AG04449 (cell line): ENCODE measurements at regions not wholly inside any gene's neighbourhood (a gene's known extent, or its start where the extent isn't known, plus 50 kb on each side); places are given as distances from the start of the nearest gene placed in this dataset.

Experiments
- CTCF ChIA-PET: fragments of 350-600 bp; formaldehyde crosslinking; extraction: SDS; loops from one replicate; lab custom pipeline; 2021; ENCODE audit warnings: antibody characterized with exemption; lab: Yijun Ruan, JAX
- POLR2A ChIA-PET: fragments of 400-600, 350-600 bp; formaldehyde crosslinking; extraction: SDS; loops from one replicate; lab custom pipeline; 2020; ENCODE audit warnings: antibody characterized with exemption, inconsistent platforms; lab: Yijun Ruan, JAX
- DNase-seq: peaks from one replicate; pipeline ENCODE4 v3.0.0-alpha.2; 2010; ENCODE audit warnings: low read depth, low spot score
- H3K4me3 ChIP-seq: 2 replicates; pipeline ENCODE4 v1.5.1; 2011; ENCODE audit warnings: low read depth, mild to moderate bottlenecking, control low read depth, low read length
- CTCF ChIP-seq: IDR thresholded peaks from one replicate; pipeline ENCODE4 v1.5.1; 2011; ENCODE audit warnings: mild to moderate bottlenecking, moderate library complexity, low read length, control low read depth, inconsistent platforms; ENCODE audit not compliant: insufficient read depth; ENCODE audit errors: missing control alignments

DNA sequence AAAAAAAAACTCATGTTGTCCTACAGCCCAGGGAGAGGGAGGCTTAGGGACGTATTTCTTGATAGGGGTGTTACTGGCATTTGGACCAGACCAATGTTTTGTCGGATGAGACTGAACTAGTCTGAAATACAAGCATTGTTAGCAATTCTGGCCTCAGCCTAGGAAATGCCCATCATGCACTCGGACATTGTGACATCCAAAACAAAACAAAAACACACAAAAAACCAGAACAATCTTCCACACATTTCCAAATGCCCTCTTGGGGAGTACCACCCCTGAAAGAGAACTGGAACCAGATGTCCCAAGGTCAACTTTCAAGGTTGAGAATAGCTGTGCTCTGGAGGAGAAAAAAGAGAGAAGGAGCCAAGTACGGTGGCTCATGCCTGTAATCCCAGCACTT, 299.1 kb upstream of the JARID2 start:
- POLR2A ChIA-PET, result no interaction called here
- DNase-seq, result no peak

DNA sequence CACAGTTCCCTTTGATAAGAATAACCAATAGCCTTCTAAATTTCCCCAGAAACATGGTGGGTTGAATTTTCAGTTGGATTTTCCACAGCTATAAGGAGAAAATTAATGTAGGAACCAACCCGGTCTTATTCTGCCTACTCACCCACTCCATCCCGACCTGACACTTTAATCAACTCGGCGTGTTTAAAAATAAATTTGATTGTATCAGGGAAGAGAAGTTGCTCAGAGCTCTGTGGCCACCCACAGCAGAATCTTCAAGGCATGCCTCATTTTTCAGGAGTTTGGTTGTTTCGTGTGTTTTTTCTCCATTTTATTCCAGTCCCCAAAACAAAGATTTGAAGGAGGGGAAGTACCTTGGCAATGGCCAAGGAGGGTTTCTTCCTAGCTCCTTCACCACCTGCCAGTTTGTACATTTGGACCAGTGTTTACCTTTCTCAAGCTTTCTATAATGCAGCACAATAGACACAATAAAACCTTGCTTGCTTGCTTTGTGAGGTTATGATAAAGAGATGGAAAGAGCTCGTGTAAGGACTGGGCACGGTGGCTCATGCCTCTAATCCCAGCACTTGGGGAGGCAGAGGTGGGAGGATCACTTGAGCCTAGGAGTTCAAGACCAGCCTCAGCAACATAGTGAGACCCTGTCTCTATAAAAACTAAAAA, 297.2 kb upstream of the JARID2 start:
- DNase-seq, result no peak
- TF ChIP-seq CTCF, result no peak
- POLR2A ChIA-PET, result no interaction called here
- H3K4me3 ChIP-seq, result no peak overlapping the region
- CTCF ChIA-PET, result interaction anchor here (0.7 kb wide), 1 partner anchor 997 kb away, joined by 3 read pairs; no protein-coding TSS in a partner anchor

More for the DNA sequence above, 299.1 kb upstream of the JARID2 start:
- CTCF ChIA-PET, result interaction anchor here (0.7 kb wide), 1 partner anchor 11 kb away, joined by 4 read pairs; no protein-coding TSS in a partner anchor
- no peak for TF ChIP-seq CTCF
- H3K4me3 ChIP-seq, result no peak overlapping the region

DNA sequence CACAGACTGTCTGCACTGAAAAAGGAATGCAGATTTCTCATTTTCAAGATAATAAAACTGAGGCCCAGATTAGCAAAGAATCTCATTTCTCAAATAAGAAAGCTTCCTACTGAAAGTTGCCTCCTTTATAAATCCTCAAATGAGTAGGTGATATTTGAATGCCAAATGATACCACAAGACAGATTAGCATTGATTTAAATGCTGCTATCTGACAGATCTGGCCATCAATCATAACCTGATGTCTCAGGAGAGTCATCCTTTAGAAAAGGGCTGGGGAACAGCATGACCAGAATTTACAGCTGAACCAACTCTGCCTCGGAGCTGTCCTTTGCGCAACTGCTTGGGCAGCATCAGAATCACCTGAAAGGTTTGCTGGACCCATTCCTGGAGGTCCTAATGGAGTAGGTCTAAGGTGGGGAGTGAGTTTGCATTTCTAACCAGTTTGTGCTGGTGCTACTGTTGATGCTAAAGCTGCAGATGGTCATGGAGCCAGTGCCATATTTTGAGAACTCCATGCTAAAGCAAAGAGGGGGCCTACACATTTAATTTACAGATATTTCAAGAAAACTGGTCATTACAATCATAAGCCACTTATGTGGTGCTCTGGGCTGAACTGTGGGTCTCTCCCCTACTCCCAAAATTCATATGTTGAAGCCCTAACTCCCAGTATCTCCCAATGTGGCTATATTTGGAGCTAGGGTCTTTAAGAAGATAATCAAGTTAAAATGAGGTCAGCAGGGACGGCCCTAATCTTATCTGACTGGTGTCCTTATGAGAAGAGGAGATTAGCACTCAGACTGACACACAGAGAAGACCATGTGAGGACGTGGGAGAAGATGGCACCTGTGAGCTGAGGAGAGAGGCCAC, 295.5 kb upstream of the JARID2 start:
- ChIA-PET CTCF (no interaction called here), POLR2A (no interaction called here)
- no peak overlapping the region for H3K4me3 ChIP-seq
- no peak for DNase-seq
- no peak for TF ChIP-seq CTCF

GRCh38 chr6:14950970-14951276, 294.9 kb upstream of the JARID2 start:
- no peak for DNase-seq
- POLR2A ChIA-PET, result no interaction called here
- H3K4me3 ChIP-seq, result no peak overlapping the region
- no peak for TF ChIP-seq CTCF
- CTCF ChIA-PET, result no interaction called here

GRCh38 chr6:14951704-14952103, 294.2 kb upstream of the JARID2 start:
- no peak for DNase-seq
- ChIA-PET CTCF (no interaction called here), POLR2A (no interaction called here)
- H3K4me3 ChIP-seq, result no peak overlapping the region
- TF ChIP-seq CTCF, result no peak

DNA sequence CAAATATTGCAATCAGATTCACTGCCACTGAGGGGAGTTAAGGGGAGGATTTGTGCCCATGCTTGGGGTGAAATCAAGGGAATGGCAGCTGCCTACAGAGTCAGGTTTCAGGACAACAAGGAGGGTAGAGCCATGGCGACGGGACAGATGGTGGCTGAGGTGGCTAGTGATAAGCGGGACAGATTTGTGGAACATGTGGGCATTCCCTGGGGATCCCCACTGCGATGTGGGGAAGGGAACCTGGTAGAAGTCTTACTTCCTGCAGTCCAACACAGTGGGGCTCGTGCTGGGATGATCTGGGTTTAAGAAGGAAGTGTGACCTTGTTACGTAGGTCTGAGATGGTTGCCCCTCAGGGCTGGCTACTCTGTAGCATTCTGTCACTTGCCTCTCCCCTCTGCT, 292.0 kb upstream of the JARID2 start:
- ChIA-PET CTCF (no interaction called here), POLR2A (no interaction called here)
- TF ChIP-seq CTCF, result no peak
- no peak overlapping the region for H3K4me3 ChIP-seq
- DNase-seq, result no peak
